SK-N-SH treated with all-trans-retinoic acid at 6 μM for 48 hours (cell line): ENCODE measurements at regions not wholly inside any gene's neighbourhood (a gene's known extent, or its start where the extent isn't known, plus 50 kb on each side); places are given as distances from the start of the nearest gene placed in this dataset.

ENCODE experiments used
- BACH2 ChIP-seq: fragments of 250-450 bp; sonication (Bioruptor Pico); IDR thresholded peaks from 2 replicates; pipeline ENCODE4 v1.9.0; 2021; ENCODE audit warnings: mild to moderate bottlenecking, borderline replicate concordance
- PPARA ChIP-seq: fragments of 250-450 bp; sonication (Bioruptor Pico); IDR thresholded peaks from 2 replicates; pipeline ENCODE4 v1.5.0; 2020; ENCODE audit warnings: mild to moderate bottlenecking, borderline replicate concordance
- SNAI2 ChIP-seq: fragments of 250-450 bp; sonication (Bioruptor Pico); IDR thresholded peaks from 2 replicates; pipeline ENCODE4 v1.5.0; 2020; ENCODE audit warnings: mild to moderate bottlenecking, moderate library complexity
- TOX ChIP-seq: fragments of 250-450 bp; sonication (Bioruptor Pico); IDR thresholded peaks from 2 replicates; pipeline ENCODE4 v1.8.0; 2021; ENCODE audit warnings: mild to moderate bottlenecking, moderate library complexity, borderline replicate concordance
- ZFP3 ChIP-seq: fragments of 250-450 bp; sonication (Bioruptor Pico); IDR thresholded peaks from 2 replicates; pipeline ENCODE4 v1.5.0; 2020; ENCODE audit warnings: mild to moderate bottlenecking, moderate library complexity
- ZFP30 ChIP-seq: fragments of 450-650 bp; formaldehyde crosslinking; IDR thresholded peaks from 2 replicates; pipeline ENCODE4 v1.5.0; 2022; ENCODE audit warnings: mild to moderate bottlenecking, moderate library complexity
- ZNF8 ChIP-seq: fragments of 450-650 bp; formaldehyde crosslinking; IDR thresholded peaks from 2 replicates; pipeline ENCODE4 v1.5.0; 2020; ENCODE audit warnings: mild to moderate bottlenecking, moderate library complexity
- TF ChIP-seq, protein P1 (sequence below): fragments of 250-450 bp; sonication (Bioruptor Pico); IDR thresholded peaks from 2 replicates; pipeline ENCODE4 v1.5.1; 2020; ENCODE audit warnings: low read depth, mild to moderate bottlenecking, moderate library complexity
- TF ChIP-seq, protein P2 (sequence below): fragments of 250-450 bp; sonication (Bioruptor Pico); IDR thresholded peaks from 2 replicates; pipeline ENCODE4 v1.5.0; 2020; ENCODE audit warnings: mild to moderate bottlenecking, moderate library complexity
- TF ChIP-seq, protein P3 (sequence below): fragments of 250-450 bp; sonication (Bioruptor Pico); IDR thresholded peaks from 2 replicates; pipeline ENCODE4 v1.8.0; 2020; ENCODE audit warnings: mild to moderate bottlenecking, moderate library complexity, borderline replicate concordance
- TF ChIP-seq, protein P4 (sequence below): fragments of 250-450 bp; sonication (Bioruptor Pico); IDR thresholded peaks from 2 replicates; pipeline ENCODE4 v1.5.1; 2021; ENCODE audit warnings: mild to moderate bottlenecking, moderate library complexity

DNA sequence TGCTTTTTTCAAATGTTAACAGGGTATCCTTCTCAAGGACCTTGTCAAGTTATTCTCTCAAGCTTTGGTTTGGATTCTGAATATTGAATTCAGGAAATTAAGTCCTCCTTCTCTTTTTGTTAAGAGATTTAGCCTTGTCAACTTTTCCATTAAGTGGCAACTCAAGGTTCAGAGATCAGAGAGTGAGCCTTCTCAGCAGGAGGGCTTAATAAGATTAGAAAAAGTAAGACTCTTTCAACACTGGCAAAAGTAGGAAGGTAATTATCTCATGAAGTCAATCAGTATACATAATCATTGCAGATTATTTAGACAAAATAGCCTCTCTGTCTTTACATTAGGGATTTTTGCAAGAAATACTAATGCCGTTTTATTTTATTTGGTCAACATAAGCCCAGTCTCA, 330.7 kb downstream of the KIF2B start:
- TF ChIP-seq, protein P1, sequence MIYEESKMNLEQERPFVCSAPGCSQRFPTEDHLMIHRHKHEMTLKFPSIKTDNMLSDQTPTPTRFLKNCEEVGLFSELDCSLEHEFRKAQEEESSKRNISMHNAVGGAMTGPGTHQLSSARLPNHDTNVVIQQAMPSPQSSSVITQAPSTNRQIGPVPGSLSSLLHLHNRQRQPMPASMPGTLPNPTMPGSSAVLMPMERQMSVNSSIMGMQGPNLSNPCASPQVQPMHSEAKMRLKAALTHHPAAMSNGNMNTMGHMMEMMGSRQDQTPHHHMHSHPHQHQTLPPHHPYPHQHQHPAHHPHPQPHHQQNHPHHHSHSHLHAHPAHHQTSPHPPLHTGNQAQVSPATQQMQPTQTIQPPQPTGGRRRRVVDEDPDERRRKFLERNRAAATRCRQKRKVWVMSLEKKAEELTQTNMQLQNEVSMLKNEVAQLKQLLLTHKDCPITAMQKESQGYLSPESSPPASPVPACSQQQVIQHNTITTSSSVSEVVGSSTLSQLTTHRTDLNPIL (CRISPR knock-in tag): no peak
- no peak for TF ChIP-seq ZFP30 (CRISPR knock-in tag)
- TF ChIP-seq, protein P2, sequence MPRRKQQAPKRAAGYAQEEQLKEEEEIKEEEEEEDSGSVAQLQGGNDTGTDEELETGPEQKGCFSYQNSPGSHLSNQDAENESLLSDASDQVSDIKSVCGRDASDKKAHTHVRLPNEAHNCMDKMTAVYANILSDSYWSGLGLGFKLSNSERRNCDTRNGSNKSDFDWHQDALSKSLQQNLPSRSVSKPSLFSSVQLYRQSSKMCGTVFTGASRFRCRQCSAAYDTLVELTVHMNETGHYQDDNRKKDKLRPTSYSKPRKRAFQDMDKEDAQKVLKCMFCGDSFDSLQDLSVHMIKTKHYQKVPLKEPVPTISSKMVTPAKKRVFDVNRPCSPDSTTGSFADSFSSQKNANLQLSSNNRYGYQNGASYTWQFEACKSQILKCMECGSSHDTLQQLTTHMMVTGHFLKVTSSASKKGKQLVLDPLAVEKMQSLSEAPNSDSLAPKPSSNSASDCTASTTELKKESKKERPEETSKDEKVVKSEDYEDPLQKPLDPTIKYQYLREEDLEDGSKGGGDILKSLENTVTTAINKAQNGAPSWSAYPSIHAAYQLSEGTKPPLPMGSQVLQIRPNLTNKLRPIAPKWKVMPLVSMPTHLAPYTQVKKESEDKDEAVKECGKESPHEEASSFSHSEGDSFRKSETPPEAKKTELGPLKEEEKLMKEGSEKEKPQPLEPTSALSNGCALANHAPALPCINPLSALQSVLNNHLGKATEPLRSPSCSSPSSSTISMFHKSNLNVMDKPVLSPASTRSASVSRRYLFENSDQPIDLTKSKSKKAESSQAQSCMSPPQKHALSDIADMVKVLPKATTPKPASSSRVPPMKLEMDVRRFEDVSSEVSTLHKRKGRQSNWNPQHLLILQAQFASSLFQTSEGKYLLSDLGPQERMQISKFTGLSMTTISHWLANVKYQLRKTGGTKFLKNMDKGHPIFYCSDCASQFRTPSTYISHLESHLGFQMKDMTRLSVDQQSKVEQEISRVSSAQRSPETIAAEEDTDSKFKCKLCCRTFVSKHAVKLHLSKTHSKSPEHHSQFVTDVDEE (CRISPR knock-in tag): no peak
- no peak for TF ChIP-seq ZNF8 (CRISPR knock-in tag)
- TF ChIP-seq, protein P3, sequence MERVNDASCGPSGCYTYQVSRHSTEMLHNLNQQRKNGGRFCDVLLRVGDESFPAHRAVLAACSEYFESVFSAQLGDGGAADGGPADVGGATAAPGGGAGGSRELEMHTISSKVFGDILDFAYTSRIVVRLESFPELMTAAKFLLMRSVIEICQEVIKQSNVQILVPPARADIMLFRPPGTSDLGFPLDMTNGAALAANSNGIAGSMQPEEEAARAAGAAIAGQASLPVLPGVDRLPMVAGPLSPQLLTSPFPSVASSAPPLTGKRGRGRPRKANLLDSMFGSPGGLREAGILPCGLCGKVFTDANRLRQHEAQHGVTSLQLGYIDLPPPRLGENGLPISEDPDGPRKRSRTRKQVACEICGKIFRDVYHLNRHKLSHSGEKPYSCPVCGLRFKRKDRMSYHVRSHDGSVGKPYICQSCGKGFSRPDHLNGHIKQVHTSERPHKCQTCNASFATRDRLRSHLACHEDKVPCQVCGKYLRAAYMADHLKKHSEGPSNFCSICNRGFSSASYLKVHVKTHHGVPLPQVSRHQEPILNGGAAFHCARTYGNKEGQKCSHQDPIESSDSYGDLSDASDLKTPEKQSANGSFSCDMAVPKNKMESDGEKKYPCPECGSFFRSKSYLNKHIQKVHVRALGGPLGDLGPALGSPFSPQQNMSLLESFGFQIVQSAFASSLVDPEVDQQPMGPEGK: no peak
- TF ChIP-seq TOX (CRISPR knock-in tag): no peak
- no peak for TF ChIP-seq SNAI2 (CRISPR knock-in tag)
- no peak for TF ChIP-seq PPARA (CRISPR knock-in tag)
- no peak for TF ChIP-seq ZFP3
- no peak for TF ChIP-seq BACH2 (CRISPR knock-in tag)
- TF ChIP-seq, protein P4, sequence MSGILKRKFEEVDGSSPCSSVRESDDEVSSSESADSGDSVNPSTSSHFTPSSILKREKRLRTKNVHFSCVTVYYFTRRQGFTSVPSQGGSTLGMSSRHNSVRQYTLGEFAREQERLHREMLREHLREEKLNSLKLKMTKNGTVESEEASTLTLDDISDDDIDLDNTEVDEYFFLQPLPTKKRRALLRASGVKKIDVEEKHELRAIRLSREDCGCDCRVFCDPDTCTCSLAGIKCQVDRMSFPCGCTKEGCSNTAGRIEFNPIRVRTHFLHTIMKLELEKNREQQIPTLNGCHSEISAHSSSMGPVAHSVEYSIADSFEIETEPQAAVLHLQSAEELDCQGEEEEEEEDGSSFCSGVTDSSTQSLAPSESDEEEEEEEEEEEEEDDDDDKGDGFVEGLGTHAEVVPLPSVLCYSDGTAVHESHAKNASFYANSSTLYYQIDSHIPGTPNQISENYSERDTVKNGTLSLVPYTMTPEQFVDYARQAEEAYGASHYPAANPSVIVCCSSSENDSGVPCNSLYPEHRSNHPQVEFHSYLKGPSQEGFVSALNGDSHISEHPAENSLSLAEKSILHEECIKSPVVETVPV (CRISPR knock-in tag): no peak
